ENCODE measurements at regions not wholly inside any gene's neighbourhood (a gene's known extent, or its start where the extent isn't known, plus 50 kb on each side); places are given as distances from the start of the nearest gene placed in this dataset.

GRCh38 chr12:75846102-75846501 lies 185.5 kb downstream of the PHLDA1 start:
- FAIRE-seq = no peak
- no peak for DNase-seq (ENCODE audit: insufficient read length, low spot score)

GRCh38 chr12:75844985-75845384 lies 186.6 kb downstream of the PHLDA1 start:
- no peak for DNase-seq (ENCODE audit: insufficient read length, low spot score)
- FAIRE-seq = no peak

- DNase-seq (ENCODE audit: insufficient read length, low spot score) (no peak), FAIRE-seq (no peak)
Measured at GRCh38 chr12:75844049-75844770, 187.4 kb downstream of the PHLDA1 start.

GRCh38 chr12:75842090-75842489 lies 189.5 kb downstream of the PHLDA1 start:
- DNase-seq (ENCODE audit: insufficient read length, low spot score) (no peak), FAIRE-seq (no peak)

GRCh38 chr12:75840994-75841355 lies 190.6 kb downstream of the PHLDA1 start:
- no peak for FAIRE-seq
- no peak for DNase-seq (ENCODE audit: insufficient read length, low spot score)

- DNase-seq (ENCODE audit: insufficient read length, low spot score) (no peak), FAIRE-seq (no peak)
Measured at GRCh38 chr12:75838309-75838708, 193.3 kb downstream of the PHLDA1 start.

GRCh38 chr12:75837700-75838099 lies 193.9 kb downstream of the PHLDA1 start:
- DNase-seq (ENCODE audit: insufficient read length, low spot score) (no peak), FAIRE-seq (no peak)

- FAIRE-seq = no peak
Measured at GRCh38 chr12:75836533-75836932, 195.0 kb downstream of the PHLDA1 start.

GRCh38 chr12:75834591-75834990 lies 197.0 kb downstream of the PHLDA1 start:
- FAIRE-seq (no peak), DNase-seq (ENCODE audit: insufficient read length, low spot score) (no peak)

More at GRCh38 chr12:75836533-75836932, 195.0 kb downstream of the PHLDA1 start:
- no peak for DNase-seq (ENCODE audit: insufficient read length, low spot score)

- FAIRE-seq = no peak
- no peak for DNase-seq (ENCODE audit: insufficient read length, low spot score)
Measured at GRCh38 chr12:75833268-75833667, 198.3 kb downstream of the PHLDA1 start.

- FAIRE-seq (no peak), DNase-seq (ENCODE audit: insufficient read length, low spot score) (no peak)
Measured at GRCh38 chr12:75831402-75831801, 200.2 kb downstream of the PHLDA1 start.

- DNase-seq (ENCODE audit: insufficient read length, low spot score) = no peak
- FAIRE-seq = no peak
Measured at GRCh38 chr12:75827061-75827460, 204.5 kb downstream of the PHLDA1 start.

- FAIRE-seq (no peak), DNase-seq (ENCODE audit: insufficient read length, low spot score) (no peak)
Measured at GRCh38 chr12:75825686-75826085, 205.9 kb downstream of the PHLDA1 start.

GRCh38 chr12:75823475-75823874 lies 208.1 kb downstream of the PHLDA1 start:
- FAIRE-seq (no peak), DNase-seq (ENCODE audit: insufficient read length, low spot score) (no peak)

GRCh38 chr12:75822416-75822815 lies 209.2 kb downstream of the PHLDA1 start:
- no peak for FAIRE-seq
- no peak for DNase-seq (ENCODE audit: insufficient read length, low spot score)

GRCh38 chr12:75820848-75821578 lies 210.6 kb downstream of the PHLDA1 start:
- FAIRE-seq = no peak
- no peak for DNase-seq (ENCODE audit: insufficient read length, low spot score)

GRCh38 chr12:75820071-75820470 lies 211.5 kb downstream of the PHLDA1 start:
- DNase-seq (ENCODE audit: insufficient read length, low spot score) (no peak), FAIRE-seq (no peak)

- DNase-seq (ENCODE audit: insufficient read length, low spot score) = no peak
- FAIRE-seq = no peak
Measured at GRCh38 chr12:75819512-75819911, 212.1 kb downstream of the PHLDA1 start.

- FAIRE-seq (no peak), DNase-seq (ENCODE audit: insufficient read length, low spot score) (no peak)
Measured at GRCh38 chr12:75818863-75819262, 212.7 kb downstream of the PHLDA1 start.

- DNase-seq (ENCODE audit: insufficient read length, low spot score) (no peak), FAIRE-seq (peak; percentile 8)
Measured at GRCh38 chr12:75816897-75817296, 214.7 kb downstream of the PHLDA1 start.

- DNase-seq (ENCODE audit: insufficient read length, low spot score) = no peak
- no peak for FAIRE-seq
Measured at GRCh38 chr12:75815756-75816155, 215.8 kb downstream of the PHLDA1 start.
